Thymus (tissue), 11 donors: ENCODE measurements at regions not wholly inside any gene's neighbourhood (a gene's known extent, or its start where the extent isn't known, plus 50 kb on each side); places are given as distances from the start of the nearest gene placed in this dataset.

Experiments used
- DNase-seq, 9 donors: peaks; one replicate each; pipeline ENCODE4 v3.0.0-alpha.2; 2013; ENCODE audit warnings: low spot score in 9 of 9, low read depth in 6 of 9, missing footprints in 1 of 9
- H3K27ac ChIP-seq, 2 donors: one replicate each; pipeline ENCODE4 v1.5.1; 2013; ENCODE audit warnings: control low read depth in 1 of 2, low read depth in 1 of 2, low read length in 1 of 2, mild to moderate bottlenecking in 1 of 2, moderate library complexity in 1 of 2
- H3K27me3 ChIP-seq, 2 donors: one replicate each; pipeline ENCODE4 v1.5.1; 2013; ENCODE audit warnings: low read length in 1 of 2; ENCODE audit not compliant: control insufficient read depth in 2 of 2, insufficient read depth in 1 of 2
- H3K36me3 ChIP-seq, 2 donors: one replicate each; pipeline ENCODE4 v1.5.1; 2013; ENCODE audit warnings: low read length in 1 of 2, mild to moderate bottlenecking in 1 of 2, moderate library complexity in 1 of 2; ENCODE audit not compliant: control insufficient read depth in 2 of 2, insufficient read depth in 2 of 2
- H3K4me1 ChIP-seq, 2 donors: one replicate each; pipeline ENCODE4 v1.5.1; 2013; ENCODE audit warnings: low read length in 2 of 2; ENCODE audit not compliant: control insufficient read depth in 2 of 2, insufficient read depth in 2 of 2
- H3K4me3 ChIP-seq, 2 donors: one replicate each; pipeline ENCODE4 v1.5.1; 2013; ENCODE audit warnings: low read length in 2 of 2, control low read depth in 1 of 2, mild to moderate bottlenecking in 1 of 2
- H3K9me3 ChIP-seq, 2 donors: one replicate each; pipeline ENCODE4 v1.5.1; 2013; ENCODE audit warnings: low read length in 1 of 2, mild to moderate bottlenecking in 1 of 2; ENCODE audit not compliant: control insufficient read depth in 2 of 2, insufficient read depth in 1 of 2
- WGBS: extraction: QIAGEN DNeasy Blood & Tissue Kit; methylation state at CpG from one replicate; pipeline ENCODE4 v1.1.7; 2013; 5-methylcytosine and 5-hydroxymethylcytosine counted together
- donor health status: healthy.

GRCh38 chr5:105663671-105664070 lies 2007.1 kb downstream of the EFNA5 start:
- H3K36me3 ChIP-seq = no peaks in the 10 kb centered on the region
- no peak overlapping the region for H3K27ac ChIP-seq
- 97% methylated on average over 4 of the region's 4 CpGs for WGBS
- no peaks in the 10 kb centered on the region for H3K27me3 ChIP-seq
- no peaks in the 10 kb centered on the region for H3K9me3 ChIP-seq
- H3K4me3 ChIP-seq = no peak overlapping the region
- no peaks in the 10 kb centered on the region for H3K4me1 ChIP-seq
- no peak for DNase-seq

- H3K27ac ChIP-seq = no peak overlapping the region
- DNase-seq = no peak
- WGBS = 90% methylated on average over 3 of the region's 3 CpGs
- H3K27me3 ChIP-seq = no peaks in the 10 kb centered on the region
- H3K4me3 ChIP-seq = no peak overlapping the region
- no peaks in the 10 kb centered on the region for H3K4me1 ChIP-seq
- H3K36me3 ChIP-seq = no peaks in the 10 kb centered on the region
- no peaks in the 10 kb centered on the region for H3K9me3 ChIP-seq
These were observed 2011.3 kb downstream of the EFNA5 start for GRCh38 chr5:105659396-105659795.

GRCh38 chr5:105640328-105640727 lies 2030.4 kb downstream of the EFNA5 start:
- H3K9me3 ChIP-seq = peaks cover 0 to 19% of the 10 kb centered on the region in 2 donors
- no peaks in the 10 kb centered on the region for H3K36me3 ChIP-seq
- no peaks in the 10 kb centered on the region for H3K27me3 ChIP-seq
- WGBS = 97% methylated on average over 14 of the region's 14 CpGs
- DNase-seq = no peak
- no peak overlapping the region for H3K4me3 ChIP-seq
- no peaks in the 10 kb centered on the region for H3K4me1 ChIP-seq
- H3K27ac ChIP-seq = no peak overlapping the region

- Histone ChIP-seq H3K4me1 (no peaks in the 10 kb centered on the region), H3K27ac (no peak overlapping the region), H3K27me3 (no peaks in the 10 kb centered on the region), H3K4me3 (no peak overlapping the region), H3K9me3 (peaks cover 0 to 19% of the 10 kb centered on the region in 2 donors), H3K36me3 (no peaks in the 10 kb centered on the region)
- DNase-seq = no peak
- WGBS = 99% methylated on average over 6 of the region's 6 CpGs
These were observed 2031.2 kb downstream of the EFNA5 start for GRCh38 chr5:105639511-105639910.

- Histone ChIP-seq H3K9me3 (peaks cover 0 to 19% of the 10 kb centered on the region in 2 donors), H3K36me3 (no peaks in the 10 kb centered on the region), H3K4me1 (no peaks in the 10 kb centered on the region), H3K27ac (no peak overlapping the region), H3K4me3 (no peak overlapping the region), H3K27me3 (no peaks in the 10 kb centered on the region)
- DNase-seq = no peak
- WGBS = 90% methylated on average over 9 of the region's 9 CpGs
These were observed 2031.7 kb downstream of the EFNA5 start for GRCh38 chr5:105639068-105639467.

- peaks cover 0 to 19% of the 10 kb centered on the region in 2 donors for H3K9me3 ChIP-seq
These were observed 2032.3 kb downstream of the EFNA5 start for GRCh38 chr5:105638437-105638836.

GRCh38 chr5:105632043-105632442 lies 2038.7 kb downstream of the EFNA5 start:
- 91% methylated on average over 2 of the region's 2 CpGs for WGBS
- H3K9me3 ChIP-seq = peaks cover 0 to 3% of the 10 kb centered on the region in 2 donors
- no peaks in the 10 kb centered on the region for H3K36me3 ChIP-seq
- no peak overlapping the region for H3K27ac ChIP-seq
- no peak for DNase-seq
- H3K4me3 ChIP-seq = no peak overlapping the region
- H3K4me1 ChIP-seq = no peaks in the 10 kb centered on the region
- H3K27me3 ChIP-seq = no peaks in the 10 kb centered on the region

More at GRCh38 chr5:105638437-105638836, 2032.3 kb downstream of the EFNA5 start:
- Histone ChIP-seq H3K27ac (no peak overlapping the region), H3K27me3 (no peaks in the 10 kb centered on the region), H3K36me3 (no peaks in the 10 kb centered on the region), H3K4me1 (no peaks in the 10 kb centered on the region), H3K4me3 (no peak overlapping the region)
- DNase-seq = no peak
- 89% methylated on average over 2 of the region's 2 CpGs for WGBS

- DNase-seq = no peak
- Histone ChIP-seq H3K4me3 (no peak overlapping the region), H3K27me3 (no peaks in the 10 kb centered on the region), H3K36me3 (no peaks in the 10 kb centered on the region), H3K27ac (no peak overlapping the region), H3K4me1 (no peaks in the 10 kb centered on the region), H3K9me3 (peaks cover 0 to 3% of the 10 kb centered on the region in 2 donors)
- WGBS = 86% methylated on average over 3 of the region's 3 CpGs
These were observed 2039.9 kb downstream of the EFNA5 start for GRCh38 chr5:105630803-105631202.

GRCh38 chr5:105619725-105620124 lies 2051.0 kb downstream of the EFNA5 start:
- 97% methylated on average over 3 of the region's 3 CpGs for whole genome bisulfite sequencing

More at GRCh38 chr5:105619725-105620124, 2051.0 kb downstream of the EFNA5 start:
- Histone ChIP-seq H3K4me1 (no peaks in the 10 kb centered on the region), H3K36me3 (no peaks in the 10 kb centered on the region), H3K4me3 (no peak overlapping the region), H3K9me3 (no peaks in the 10 kb centered on the region), H3K27me3 (no peaks in the 10 kb centered on the region), H3K27ac (no peak overlapping the region)
- DNase-seq = no peak
